ENCODE measurements at regions not wholly inside any gene's neighbourhood (a gene's known extent, or its start where the extent isn't known, plus 50 kb on each side); places are given as distances from the start of the nearest gene placed in this dataset.

DNA sequence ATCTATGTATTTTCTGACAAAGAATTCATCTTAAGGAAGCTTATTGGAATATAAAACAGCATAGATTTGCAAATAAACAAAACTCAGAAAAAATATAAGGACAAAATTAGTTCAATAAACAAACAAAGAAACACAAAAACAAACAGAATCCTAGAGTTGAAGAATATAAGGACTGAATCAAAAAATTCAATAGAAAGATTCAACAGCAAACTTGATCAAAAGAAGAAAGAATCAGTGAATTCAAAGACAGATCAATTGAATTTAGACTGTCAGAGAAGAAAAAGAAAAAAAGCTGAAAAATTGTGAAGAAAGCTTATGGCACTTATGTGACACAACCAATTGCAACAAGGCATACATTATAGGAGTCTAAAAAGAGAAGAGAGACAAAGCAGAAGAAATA is 770.0 kb upstream of the RGS18 start:
- TF ChIP-seq POLR2AphosphoS5 (IDR thresholded peaks at IDR 0.05; ENCODE audit: low read length) (no peak), NRF1 (conservative IDR thresholded peaks at IDR 0.05; ENCODE audit: low read depth, low read length) (no peak), CHD2 (IDR thresholded peaks at IDR 0.05; ENCODE audit: borderline replicate concordance, low read depth, low read length) (no peak), SUZ12 (IDR thresholded peaks at IDR 0.05; ENCODE audit: unreplicated experiment) (no peak), YBX1 (IDR thresholded peaks at IDR 0.05) (no peak)
- TF ChIP-seq, protein P1, sequence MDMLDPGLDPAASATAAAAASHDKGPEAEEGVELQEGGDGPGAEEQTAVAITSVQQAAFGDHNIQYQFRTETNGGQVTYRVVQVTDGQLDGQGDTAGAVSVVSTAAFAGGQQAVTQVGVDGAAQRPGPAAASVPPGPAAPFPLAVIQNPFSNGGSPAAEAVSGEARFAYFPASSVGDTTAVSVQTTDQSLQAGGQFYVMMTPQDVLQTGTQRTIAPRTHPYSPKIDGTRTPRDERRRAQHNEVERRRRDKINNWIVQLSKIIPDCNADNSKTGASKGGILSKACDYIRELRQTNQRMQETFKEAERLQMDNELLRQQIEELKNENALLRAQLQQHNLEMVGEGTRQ (IDR thresholded peaks at IDR 0.05; ENCODE audit: borderline replicate concordance, low read depth, low read length) = no peak
- TF ChIP-seq, protein P2, sequence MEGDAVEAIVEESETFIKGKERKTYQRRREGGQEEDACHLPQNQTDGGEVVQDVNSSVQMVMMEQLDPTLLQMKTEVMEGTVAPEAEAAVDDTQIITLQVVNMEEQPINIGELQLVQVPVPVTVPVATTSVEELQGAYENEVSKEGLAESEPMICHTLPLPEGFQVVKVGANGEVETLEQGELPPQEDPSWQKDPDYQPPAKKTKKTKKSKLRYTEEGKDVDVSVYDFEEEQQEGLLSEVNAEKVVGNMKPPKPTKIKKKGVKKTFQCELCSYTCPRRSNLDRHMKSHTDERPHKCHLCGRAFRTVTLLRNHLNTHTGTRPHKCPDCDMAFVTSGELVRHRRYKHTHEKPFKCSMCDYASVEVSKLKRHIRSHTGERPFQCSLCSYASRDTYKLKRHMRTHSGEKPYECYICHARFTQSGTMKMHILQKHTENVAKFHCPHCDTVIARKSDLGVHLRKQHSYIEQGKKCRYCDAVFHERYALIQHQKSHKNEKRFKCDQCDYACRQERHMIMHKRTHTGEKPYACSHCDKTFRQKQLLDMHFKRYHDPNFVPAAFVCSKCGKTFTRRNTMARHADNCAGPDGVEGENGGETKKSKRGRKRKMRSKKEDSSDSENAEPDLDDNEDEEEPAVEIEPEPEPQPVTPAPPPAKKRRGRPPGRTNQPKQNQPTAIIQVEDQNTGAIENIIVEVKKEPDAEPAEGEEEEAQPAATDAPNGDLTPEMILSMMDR (IDR thresholded peaks at IDR 0.05 in 2 of 3, conservative IDR thresholded peaks at IDR 0.05 in 1 of 3; ENCODE audit: control insufficient read depth in 2 of 3, extremely low read depth in 1 of 3, insufficient read depth in 1 of 3, low read depth in 3 of 3, low read length in 3 of 3) = no peak

All from GM12878 (cell line).